ENCODE measurements at regions not wholly inside any gene's neighbourhood (a gene's known extent, or its start where the extent isn't known, plus 50 kb on each side); places are given as distances from the start of the nearest gene placed in this dataset.

GRCh38 chr4:59973492-59973891, 1226.6 kb upstream of the ADGRL3 start:
- Histone ChIP-seq H2BK5ac (ENCODE audit: insufficient read length, low read length) (no peak overlapping the region), H2AK5ac (ENCODE audit: insufficient read length, low read length) (no peak overlapping the region), H3K4me1 (ENCODE audit: insufficient read depth, low read length) (no peaks in the 10 kb centered on the region), H4K20me1 (ENCODE audit: control insufficient read depth, insufficient read depth, insufficient read length) (no peaks in the 10 kb centered on the region), H4K8ac (replicated peaks; ENCODE audit: insufficient read length, low read depth, low read length) (no peak overlapping the region), H3K4ac (ENCODE audit: low read depth, low read length) (no peak overlapping the region), H4K5ac (ENCODE audit: insufficient read length, low read depth, low read length) (no peak overlapping the region), H3K56ac (ENCODE audit: insufficient read length, low read depth, low read length) (no peak overlapping the region), H3K27ac (ENCODE audit: insufficient read length, low read depth, low read length) (no peak overlapping the region), H3K27me3 (ENCODE audit: insufficient read depth, low read length) (no peaks in the 10 kb centered on the region), H2AFZ (ENCODE audit: low read length) (no peak overlapping the region), H3K79me1 (ENCODE audit: insufficient read depth, low read depth, low read length, poor library complexity, severe bottlenecking) (no peaks in the 10 kb centered on the region), H3K9ac (ENCODE audit: extremely low read depth, insufficient read length, low read length) (no peak overlapping the region), H3K79me2 (ENCODE audit: insufficient read depth, low read length) (no peaks in the 10 kb centered on the region), H2BK15ac (ENCODE audit: low read depth, low read length) (no peak overlapping the region), H3K23ac (ENCODE audit: insufficient read length, low read depth, low read length) (no peak overlapping the region), H2BK12ac (ENCODE audit: insufficient read length, low read depth, low read length) (no peak overlapping the region), H4K91ac (ENCODE audit: insufficient read length, low read depth, low read length) (no peak overlapping the region), H3K4me2 (ENCODE audit: insufficient read depth, insufficient read length, low read length) (no peak overlapping the region), H3K9me3 (ENCODE audit: control insufficient read depth, low read depth, low read length) (no peaks in the 10 kb centered on the region), H2BK20ac (ENCODE audit: low read depth, low read length, poor library complexity, severe bottlenecking) (no peak overlapping the region), H2BK120ac (ENCODE audit: low read depth, low read length, poor library complexity, severe bottlenecking) (no peak overlapping the region), H3K14ac (ENCODE audit: insufficient read depth, low read length) (no peak overlapping the region), H3T11ph (ENCODE audit: low read length) (no peak overlapping the region), H3K23me2 (ENCODE audit: insufficient read length, low read depth, low read length, poor library complexity, severe bottlenecking) (no peaks in the 10 kb centered on the region), H3K18ac (ENCODE audit: insufficient read length, low read depth, low read length) (no peak overlapping the region)
- DNase-seq = no peak
- Mint-ChIP-seq H3K27me3 (ENCODE audit: low read depth) (no peaks in the 10 kb centered on the region), H3K27ac (no peak overlapping the region), H3K9me3 (no peaks in the 10 kb centered on the region), H3K36me3 (ENCODE audit: insufficient read depth in 1 of 3, low read depth in 3 of 3) (no peaks in the 10 kb centered on the region; a peak in 1 of 7 replicates), H3K4me1 (no peaks in the 10 kb centered on the region), H3K4me3 (no peak overlapping the region)
- no CpG with 5 or more reads among the region's 1 CpG for WGBS (ENCODE audit: extremely low coverage, insufficient read length, low lambda C conversion rate)
- no peak for TF ChIP-seq CTCF (conservative IDR thresholded peaks at IDR 0.05)

All from H9 (cell line).